ENCODE measurements at regions not wholly inside any gene's neighbourhood (a gene's known extent, or its start where the extent isn't known, plus 50 kb on each side); places are given as distances from the start of the nearest gene placed in this dataset.

GRCh38 chr15:36468746-36469145 is 110.7 kb upstream of the CDIN1 start:
- no peak for TF ChIP-seq CTCF (IDR thresholded peaks at IDR 0.05)
- TF ChIP-seq POLR2A (IDR thresholded peaks at IDR 0.05): no peak
